ENCODE measurements at regions not wholly inside any gene's neighbourhood (a gene's known extent, or its start where the extent isn't known, plus 50 kb on each side); places are given as distances from the start of the nearest gene placed in this dataset.

DNA sequence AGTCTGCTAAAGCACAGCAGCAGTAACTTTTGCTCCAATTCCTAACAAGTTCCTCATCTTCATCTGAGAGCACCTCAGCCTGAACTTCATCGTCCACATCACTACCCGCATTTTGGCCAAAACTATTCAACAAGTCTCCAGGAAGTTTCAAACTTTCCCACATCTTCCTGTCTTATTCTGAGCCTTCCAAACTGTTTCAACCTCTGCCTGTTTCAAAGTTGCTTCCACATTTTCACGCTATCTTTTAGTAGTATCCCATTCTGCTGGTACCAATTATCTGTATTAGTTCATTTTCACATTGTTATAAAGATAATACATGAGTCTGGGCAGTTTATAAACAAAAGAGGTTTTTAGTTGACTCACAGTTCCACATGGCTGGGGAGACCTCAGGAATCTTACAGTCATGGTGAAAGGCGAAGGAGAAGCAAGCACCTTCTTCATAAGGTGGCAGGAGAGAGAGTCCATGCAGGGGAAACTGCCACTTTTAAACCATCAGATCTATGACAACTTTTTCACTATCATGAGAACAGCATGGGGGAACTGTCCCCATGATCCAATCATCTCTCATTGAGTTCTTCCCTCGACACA, 99.4 kb upstream of the GRIK2 start:
- H3K23ac ChIP-seq (ENCODE audit: insufficient read length, low read depth, low read length) = no peak overlapping the region
- H4K5ac ChIP-seq (ENCODE audit: insufficient read length, low read depth, low read length) = no peak overlapping the region
- no peak overlapping the region for H2BK20ac ChIP-seq (ENCODE audit: low read depth, low read length, poor library complexity, severe bottlenecking)
- H4K91ac ChIP-seq (ENCODE audit: insufficient read length, low read depth, low read length) = no peak overlapping the region
- H4K8ac ChIP-seq (replicated peaks; ENCODE audit: insufficient read length, low read depth, low read length) = no peak overlapping the region
- H3K4me1 ChIP-seq (ENCODE audit: insufficient read depth, low read length) = no peaks in the 10 kb centered on the region
- H2AFZ ChIP-seq (ENCODE audit: low read length) = no peak overlapping the region
- Mint-ChIP-seq H3K36me3 (ENCODE audit: insufficient read depth in 1 of 3, low read depth in 3 of 3) (peaks cover 8 to 27% (median 18%) of the 10 kb centered on the region in 3 experiments), H3K4me1 (no peaks in the 10 kb centered on the region), H3K27ac (no peak overlapping the region), H3K27me3 (ENCODE audit: low read depth) (no peaks in the 10 kb centered on the region), H3K9me3 (peaks cover 20 to 22% of the 10 kb centered on the region in 2 experiments), H3K4me3 (no peak overlapping the region)
- H3K18ac ChIP-seq (ENCODE audit: insufficient read length, low read depth, low read length) = no peak overlapping the region
- no peaks in the 10 kb centered on the region for H3K9me3 ChIP-seq (ENCODE audit: control insufficient read depth, low read depth, low read length)
- H2BK12ac ChIP-seq (ENCODE audit: insufficient read length, low read depth, low read length) = no peak overlapping the region
- no peak overlapping the region for H3K27ac ChIP-seq (ENCODE audit: insufficient read length, low read depth, low read length)
- H2BK15ac ChIP-seq (ENCODE audit: low read depth, low read length) = no peak overlapping the region
- no peaks in the 10 kb centered on the region for H3K79me1 ChIP-seq (ENCODE audit: insufficient read depth, low read depth, low read length, poor library complexity, severe bottlenecking)
- H2BK120ac ChIP-seq (ENCODE audit: low read depth, low read length, poor library complexity, severe bottlenecking) = no peak overlapping the region
- DNase-seq = no peak
- no CpG with 5 or more reads among the region's 5 CpGs for WGBS (ENCODE audit: extremely low coverage, insufficient read length, low lambda C conversion rate)
- no peak overlapping the region for H3K9ac ChIP-seq (ENCODE audit: extremely low read depth, insufficient read length, low read length)
- no peak overlapping the region for H3K4ac ChIP-seq (ENCODE audit: low read depth, low read length)
- no peak overlapping the region for H3T11ph ChIP-seq (ENCODE audit: low read length)
- H3K56ac ChIP-seq (ENCODE audit: insufficient read length, low read depth, low read length) = no peak overlapping the region
- H2AK5ac ChIP-seq (ENCODE audit: insufficient read length, low read length) = no peak overlapping the region
- H3K27me3 ChIP-seq (ENCODE audit: insufficient read depth, low read length) = no peaks in the 10 kb centered on the region
- H3K4me2 ChIP-seq (ENCODE audit: insufficient read depth, insufficient read length, low read length) = no peak overlapping the region
- H3K14ac ChIP-seq (ENCODE audit: insufficient read depth, low read length) = no peak overlapping the region
- no peaks in the 10 kb centered on the region for H3K23me2 ChIP-seq (ENCODE audit: insufficient read length, low read depth, low read length, poor library complexity, severe bottlenecking)
- H3K79me2 ChIP-seq (ENCODE audit: insufficient read depth, low read length) = no peaks in the 10 kb centered on the region
- no peak for TF ChIP-seq CTCF (conservative IDR thresholded peaks at IDR 0.05)
- H4K20me1 ChIP-seq (ENCODE audit: control insufficient read depth, insufficient read depth, insufficient read length) = no peaks in the 10 kb centered on the region
- H2BK5ac ChIP-seq (ENCODE audit: insufficient read length, low read length) = no peak overlapping the region

Data from H9 (cell line).